Heart right ventricle (tissue), 16 donors: ENCODE measurements at regions not wholly inside any gene's neighbourhood (a gene's known extent, or its start where the extent isn't known, plus 50 kb on each side); places are given as distances from the start of the nearest gene placed in this dataset.
A peak's percentile ranks its signal among the peaks of the same experiment; 100 is the strongest.

Source experiments
- ATAC-seq, 8 donors: fragments of 200-7000 bp; cut with Tn5 transposase; one replicate each; pipeline ENCODE4 v1.9.1; 2020; ENCODE audit warnings: mild to moderate bottlenecking in 8 of 8, moderate library complexity in 8 of 8, moderate number of reproducible peaks in 1 of 8
- DNase-seq, 2 donors: peaks; one replicate each; pipeline ENCODE4 v3.0.0-alpha.2; 2020
- H3K27ac ChIP-seq, 10 donors: fragments of 200-600 bp; sonication (generic) in 2 of 10; one replicate each; pipeline versions ENCODE4 v1.5.0 to v1.8.0; 2020 to 2022; ENCODE audit warnings: mild to moderate bottlenecking in 3 of 10
- H3K27me3 ChIP-seq, 7 donors: fragments of 200-600 bp; one replicate each; pipeline ENCODE4 v1.8.0; 2021 to 2022; ENCODE audit warnings: mild to moderate bottlenecking in 2 of 7
- H3K36me3 ChIP-seq, 9 donors: fragments of 200-600 bp; sonication (generic) in 1 of 9; one replicate each; pipeline versions ENCODE4 v1.5.0 to v1.8.0; 2020 to 2022; ENCODE audit warnings: mild to moderate bottlenecking in 2 of 9
- H3K4me1 ChIP-seq, 9 donors: fragments of 200-600 bp; sonication (generic) in 1 of 9; one replicate each; pipeline versions ENCODE4 v1.5.0 to v1.8.0; 2020 to 2022; ENCODE audit warnings: mild to moderate bottlenecking in 4 of 9
- H3K4me3 ChIP-seq, 10 donors: fragments of 200-600 bp; sonication (generic) in 2 of 10; one replicate each; pipeline versions ENCODE4 v1.5.0 to v1.8.0; 2020 to 2022; ENCODE audit warnings: mild to moderate bottlenecking in 7 of 10, moderate library complexity in 2 of 10
- H3K9me3 ChIP-seq, 11 donors: fragments of 200-600 bp in 10 of 11; sonication (generic) in 2 of 11; one replicate each; pipeline versions ENCODE4 v1.5.0 to v1.8.0; 2013 to 2022; ENCODE audit warnings: mild to moderate bottlenecking in 2 of 11, control low read depth in 1 of 11, moderate library complexity in 1 of 11
- whole genome bisulfite sequencing, 2 donors: extraction: QIAGEN DNeasy Blood & Tissue Kit; methylation state at CpG; one replicate each; pipeline ENCODE4 v1.1.7; 2013; ENCODE audit warnings: inconsistent platforms in 1 of 2; 5-methylcytosine and 5-hydroxymethylcytosine counted together
- intact Hi-C, 10 donors: fragments of 100-400 bp; cut with DNase I; formaldehyde crosslinking; loops; one replicate each; pipeline versions ENCODE4 v1.11.1 to v1.14.2; 2022
- TF ChIP-seq, protein P1 (sequence below), 9 donors: fragments of 200-600 bp; sonication (generic) in 2 of 9; IDR thresholded peaks; one replicate each; pipeline versions ENCODE4 v1.5.0 to v1.8.0; 2021 to 2022; ENCODE audit warnings: antibody characterized with exemption in 9 of 9, mild to moderate bottlenecking in 5 of 9, moderate library complexity in 1 of 9
- donor health status: Arrhythmogenic right ventricular cardiomyopathy.
- donor health status: ischemic (EF 13 %, LVEDD 7.1; RV severe dilation, severe dysfunction).
- donor health status: healthy with polysubstance abuse.
- donor health status: DM: no; HTN: yes; CAD: no.
- donor health status: DM: no; HTN: no; CAD: no.
- donor health status: ischemic (EF 25% LVEDD 6.9; RV normal size, moderate dysfunction).
- donor health status: ischemic (EF 25% LVEDD 5.7; RV mildly dilated, moderate dysfunction).
- donor health status: healthy.
- donor health status: DM: yes; HTN: yes; CAD: no.
- donor health status: Ischemic cardiomyopathy.
- donor health status: ischemic (EF 35%, LVEDD 5.7; RV mildly dilated, moderate dysfunction).
- donor health status: nonischemic (EF 11% LVEDD 7.7; RV severe dilation, severe dysfunction).
- donor health status: DM: yes; HTN: yes; CAD: no.
- donor health status: PGD.
- donor health status: ischemic (EF 29% LVEDD 5.4; RV normal size, mild dysfunction).
- donor health status: nonischemic (EF 23%, LVEDD 6.1; RV moderate dilation, normal function).

- intact Hi-C loops = no loop called here
- TF ChIP-seq, protein P1, sequence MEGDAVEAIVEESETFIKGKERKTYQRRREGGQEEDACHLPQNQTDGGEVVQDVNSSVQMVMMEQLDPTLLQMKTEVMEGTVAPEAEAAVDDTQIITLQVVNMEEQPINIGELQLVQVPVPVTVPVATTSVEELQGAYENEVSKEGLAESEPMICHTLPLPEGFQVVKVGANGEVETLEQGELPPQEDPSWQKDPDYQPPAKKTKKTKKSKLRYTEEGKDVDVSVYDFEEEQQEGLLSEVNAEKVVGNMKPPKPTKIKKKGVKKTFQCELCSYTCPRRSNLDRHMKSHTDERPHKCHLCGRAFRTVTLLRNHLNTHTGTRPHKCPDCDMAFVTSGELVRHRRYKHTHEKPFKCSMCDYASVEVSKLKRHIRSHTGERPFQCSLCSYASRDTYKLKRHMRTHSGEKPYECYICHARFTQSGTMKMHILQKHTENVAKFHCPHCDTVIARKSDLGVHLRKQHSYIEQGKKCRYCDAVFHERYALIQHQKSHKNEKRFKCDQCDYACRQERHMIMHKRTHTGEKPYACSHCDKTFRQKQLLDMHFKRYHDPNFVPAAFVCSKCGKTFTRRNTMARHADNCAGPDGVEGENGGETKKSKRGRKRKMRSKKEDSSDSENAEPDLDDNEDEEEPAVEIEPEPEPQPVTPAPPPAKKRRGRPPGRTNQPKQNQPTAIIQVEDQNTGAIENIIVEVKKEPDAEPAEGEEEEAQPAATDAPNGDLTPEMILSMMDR (IDR thresholded peaks at IDR 0.05) = no peak
- peaks cover 0 to 5% (median 0%) of the 10 kb centered on the region in 11 donors for H3K9me3 ChIP-seq
- no peaks in the 10 kb centered on the region for H3K36me3 ChIP-seq
- ATAC-seq (peak; percentile 26 to 87 (median 74)), DNase-seq (no peak)
- no peak overlapping the region for H3K4me3 ChIP-seq
- H3K4me1 ChIP-seq = peaks cover 0 to 29% (median 24%) of the 10 kb centered on the region in 9 donors
- H3K27me3 ChIP-seq = no peaks in the 10 kb centered on the region
- H3K27ac ChIP-seq = peak overlapping the region in 7 of 10 donors; percentile 4 to 64 (median 32)
Measured at GRCh38 chr9:88791105-88791805, 200.0 kb upstream of the S1PR3 start.

DNA sequence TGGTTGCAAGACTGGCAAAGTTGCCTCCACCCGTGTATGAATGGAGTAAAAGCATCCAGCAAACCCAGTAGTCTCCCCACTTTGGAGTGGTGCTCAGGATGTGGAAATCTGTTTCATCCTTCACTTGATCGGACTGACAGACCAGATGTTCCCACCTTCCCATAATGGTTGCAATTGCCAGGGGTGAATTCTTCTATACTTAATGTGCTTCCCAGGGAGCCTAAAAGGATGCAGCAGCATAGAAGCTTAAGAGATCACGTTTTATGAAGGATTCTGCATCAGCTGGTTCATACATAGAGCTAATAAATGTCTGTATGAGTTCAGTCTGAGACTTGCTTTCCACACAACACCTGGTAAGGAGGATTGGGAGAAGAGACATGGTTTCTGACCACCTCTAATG lies 198.8 kb upstream of the S1PR3 start:
- Histone ChIP-seq H3K27me3 (no peaks in the 10 kb centered on the region), H3K9me3 (peaks cover 0 to 10% (median 0%) of the 10 kb centered on the region in 11 donors), H3K36me3 (no peaks in the 10 kb centered on the region), H3K4me3 (no peak overlapping the region), H3K27ac (peak overlapping the region in 1 of 10 donors; percentile 14), H3K4me1 (peaks cover 0 to 17% (median 11%) of the 10 kb centered on the region in 9 donors)
- 87 to 90% methylated on average over 3 of the region's 3 CpGs for WGBS, 2 donors
- intact Hi-C loops = no loop called here
- TF ChIP-seq, protein P1 (IDR thresholded peaks at IDR 0.05) = no peak
- no peak for ATAC-seq
- no peak for DNase-seq

- DNase-seq (no peak), ATAC-seq (peak in 3 of 8 donors; percentile 43 to 74 (median 44))
- TF ChIP-seq, protein P1 (IDR thresholded peaks at IDR 0.05) = no peak
- no peak overlapping the region for H3K4me3 ChIP-seq
- peak overlapping the region in 2 of 10 donors; percentile 1 to 54 for H3K27ac ChIP-seq
- peaks cover 0 to under 1% (median 0%) of the 10 kb centered on the region in 7 donors for H3K27me3 ChIP-seq
- peaks cover 0 to 17% (median 11%) of the 10 kb centered on the region in 9 donors for H3K4me1 ChIP-seq
- H3K36me3 ChIP-seq = no peaks in the 10 kb centered on the region
- intact Hi-C loops = no loop called here
- H3K9me3 ChIP-seq = peaks cover 0 to 10% (median 0%) of the 10 kb centered on the region in 11 donors
- WGBS, 2 donors = 49 to 63% methylated on average over 5 of the region's 5 CpGs
Measured at GRCh38 chr9:88794100-88794499, 197.2 kb upstream of the S1PR3 start.

- DNase-seq (no peak), ATAC-seq (no peak)
- TF ChIP-seq, protein P1 (IDR thresholded peaks at IDR 0.05) = no peak
- peaks cover 0 to 10% (median 0%) of the 10 kb centered on the region in 11 donors for H3K9me3 ChIP-seq
- peaks cover 0 to 17% (median 9%) of the 10 kb centered on the region in 9 donors for H3K4me1 ChIP-seq
- no peak overlapping the region for H3K4me3 ChIP-seq
- 97 to 100% methylated on average over 2 of the region's 2 CpGs for WGBS, 2 donors
- H3K27me3 ChIP-seq = peaks cover 0 to 25% (median 0%) of the 10 kb centered on the region in 7 donors
- intact Hi-C loops = no loop called here
- H3K27ac ChIP-seq = no peak overlapping the region
- no peaks in the 10 kb centered on the region for H3K36me3 ChIP-seq
Measured at GRCh38 chr9:88796947-88797346, 194.3 kb upstream of the S1PR3 start.
